NCI-H446 (cell line): ENCODE measurements at regions not wholly inside any gene's neighbourhood (a gene's known extent, or its start where the extent isn't known, plus 50 kb on each side); places are given as distances from the start of the nearest gene placed in this dataset.

Source experiments
- DNase-seq, 2 experiments: peaks; one replicate each; lab custom pipeline; 2025; lab: John Stamatoyannopoulos, UW

GRCh38 chr1:194339471-194339870 lies 1153.1 kb upstream of the B3GALT2 start:
- DNase-seq: peak in 1 of 2 experiments; percentile 61

GRCh38 chr1:194338241-194338948 lies 1152.0 kb upstream of the B3GALT2 start:
- DNase-seq: peak in 1 of 2 experiments; percentile 34

GRCh38 chr1:194333240-194333639 lies 1146.8 kb upstream of the B3GALT2 start:
- no peak for DNase-seq

- DNase-seq: no peak
Measured at GRCh38 chr1:194331758-194332157, 1145.3 kb upstream of the B3GALT2 start.

- DNase-seq: no peak
Measured at GRCh38 chr1:194322751-194323150, 1136.3 kb upstream of the B3GALT2 start.

GRCh38 chr1:194318790-194319280 lies 1132.4 kb upstream of the B3GALT2 start:
- DNase-seq: no peak

- DNase-seq: no peak
Measured at GRCh38 chr1:194309697-194310096, 1123.3 kb upstream of the B3GALT2 start.

- no peak for DNase-seq
Measured at GRCh38 chr1:194309269-194309668, 1122.9 kb upstream of the B3GALT2 start.

- peak; percentile 79 to 94 for DNase-seq
Measured at GRCh38 chr1:194300776-194301175, 1114.4 kb upstream of the B3GALT2 start.

GRCh38 chr1:194300340-194300739 lies 1113.9 kb upstream of the B3GALT2 start:
- DNase-seq: peak; percentile 81 to 96

GRCh38 chr1:194298007-194298598 lies 1111.7 kb upstream of the B3GALT2 start:
- DNase-seq: no peak

- DNase-seq: no peak
Measured at GRCh38 chr1:194297094-194297493, 1110.7 kb upstream of the B3GALT2 start.

- no peak for DNase-seq
Measured at GRCh38 chr1:194296201-194296600, 1109.8 kb upstream of the B3GALT2 start.

- peak; percentile 11 to 61 for DNase-seq
Measured at GRCh38 chr1:194295685-194296084, 1109.3 kb upstream of the B3GALT2 start.

GRCh38 chr1:194293851-194294405 lies 1107.5 kb upstream of the B3GALT2 start:
- no peak for DNase-seq

- no peak for DNase-seq
Measured at GRCh38 chr1:194292966-194293365, 1106.6 kb upstream of the B3GALT2 start.

- no peak for DNase-seq
Measured at GRCh38 chr1:194289569-194290266, 1103.3 kb upstream of the B3GALT2 start.

- no peak for DNase-seq
Measured at GRCh38 chr1:194288238-194288637, 1101.8 kb upstream of the B3GALT2 start.

- DNase-seq: no peak
Measured at GRCh38 chr1:194281376-194281775, 1095.0 kb upstream of the B3GALT2 start.

GRCh38 chr1:194280463-194280862 lies 1094.0 kb upstream of the B3GALT2 start:
- DNase-seq: no peak

GRCh38 chr1:194279975-194280374 lies 1093.6 kb upstream of the B3GALT2 start:
- DNase-seq: no peak

- DNase-seq: no peak
Measured at GRCh38 chr1:194277927-194278326, 1091.5 kb upstream of the B3GALT2 start.

GRCh38 chr1:194273660-194274059 lies 1087.2 kb upstream of the B3GALT2 start:
- no peak for DNase-seq
